WTC11 (cell line): ENCODE measurements at regions not wholly inside any gene's neighbourhood (a gene's known extent, or its start where the extent isn't known, plus 50 kb on each side); places are given as distances from the start of the nearest gene placed in this dataset.

Source experiments
- ATAC-seq: fragments of 200-7000 bp; cut with Tn5 transposase; 2 replicates; pipeline ENCODE4 v1.10.0; 2021; ENCODE audit warnings: mild to moderate bottlenecking, moderate library complexity
- CTCF ChIA-PET: fragments of 300-600 bp; sonication (Branson Sonifier 250); formaldehyde crosslinking; loops from one replicate; lab custom pipeline; 2021; ENCODE audit warnings: antibody characterized with exemption; lab: Charles Lee
- POLR2A ChIA-PET: fragments of 350-600 bp; sonication (Branson Sonifier 250); formaldehyde crosslinking; loops from one replicate; lab custom pipeline; 2021; ENCODE audit warnings: antibody characterized with exemption; lab: Charles Lee
- DNase-seq: peaks from one replicate; pipeline ENCODE4 v3.0.0; 2021; ENCODE audit warnings: low spot score
- H3K27ac Mint-ChIP-seq: 2 replicates; pipeline ENCODE4 v1.8.0; 2021; ENCODE audit warnings: mixed read lengths
- H3K27me3 Mint-ChIP-seq: 2 replicates; pipeline ENCODE4 v1.8.0; 2021; ENCODE audit warnings: low read depth, mild to moderate bottlenecking, moderate library complexity, mixed read lengths
- H3K36me3 Mint-ChIP-seq: 2 replicates; pipeline ENCODE4 v1.8.0; 2021; ENCODE audit warnings: mixed read lengths
- H3K4me1 Mint-ChIP-seq: 2 replicates; pipeline ENCODE4 v1.8.0; 2022; ENCODE audit warnings: mixed read lengths
- H3K4me3 Mint-ChIP-seq: 2 replicates; pipeline ENCODE4 v1.8.0; 2021; ENCODE audit warnings: mild to moderate bottlenecking, moderate library complexity, mixed read lengths
- H3K9me3 Mint-ChIP-seq: 2 replicates; pipeline ENCODE4 v1.8.0; 2021; ENCODE audit warnings: mixed read lengths
- ARID4B ChIP-seq: sonication (generic); formaldehyde crosslinking; IDR thresholded peaks from 2 replicates; pipeline ENCODE4 v1.8.0; 2023; ENCODE audit warnings: missing genetic modification reagents, mild to moderate bottlenecking, borderline replicate concordance
- EMX1 ChIP-seq: fragments of 250-450 bp; sonication (Bioruptor Pico); IDR thresholded peaks from 2 replicates; pipeline ENCODE4 v1.8.0; 2021; ENCODE audit warnings: mild to moderate bottlenecking
- FOXJ3 ChIP-seq: sonication (generic); formaldehyde crosslinking; IDR thresholded peaks from 2 replicates; pipeline ENCODE4 v1.9.0; 2021; ENCODE audit warnings: missing genetic modification reagents, mild to moderate bottlenecking, borderline replicate concordance
- FOXP4 ChIP-seq: sonication (generic); formaldehyde crosslinking; IDR thresholded peaks from 2 replicates; pipeline ENCODE4 v1.8.0; 2022; ENCODE audit warnings: mild to moderate bottlenecking, missing genetic modification reagents
- KAT7 ChIP-seq: sonication (generic); formaldehyde crosslinking; IDR thresholded peaks from 2 replicates; pipeline ENCODE4 v1.8.1; 2023; ENCODE audit warnings: missing genetic modification reagents, mild to moderate bottlenecking, borderline replicate concordance
- MAX ChIP-seq: sonication (generic); formaldehyde crosslinking; IDR thresholded peaks from 2 replicates; pipeline ENCODE4 v1.8.0; 2022; ENCODE audit warnings: mild to moderate bottlenecking, missing genetic modification reagents
- NFE2L1 ChIP-seq: sonication (generic); formaldehyde crosslinking; IDR thresholded peaks from 2 replicates; pipeline ENCODE4 v1.8.1; 2023; ENCODE audit warnings: missing genetic modification reagents
- PRRX2 ChIP-seq: fragments of 250-450 bp; sonication (Bioruptor Pico); IDR thresholded peaks from 2 replicates; pipeline ENCODE4 v1.8.0; 2021; ENCODE audit warnings: mild to moderate bottlenecking
- RELA ChIP-seq: sonication (generic); formaldehyde crosslinking; IDR thresholded peaks from 2 replicates; pipeline ENCODE4 v1.8.1; 2022; ENCODE audit warnings: missing genetic modification reagents, mild to moderate bottlenecking, borderline replicate concordance
- RORB ChIP-seq: fragments of 250-450 bp; sonication (Bioruptor Pico); IDR thresholded peaks from 2 replicates; pipeline ENCODE4 v1.9.0; 2021; ENCODE audit warnings: mild to moderate bottlenecking
- TEAD4 ChIP-seq: sonication (generic); formaldehyde crosslinking; IDR thresholded peaks from 2 replicates; pipeline ENCODE4 v1.8.0; 2022; ENCODE audit warnings: mild to moderate bottlenecking, missing genetic modification reagents
- TP53 ChIP-seq: sonication (generic); formaldehyde crosslinking; IDR thresholded peaks from 2 replicates; pipeline ENCODE4 v1.8.1; 2023; ENCODE audit warnings: mild to moderate bottlenecking, missing genetic modification reagents
- USF2 ChIP-seq: sonication (generic); formaldehyde crosslinking; IDR thresholded peaks from 2 replicates; pipeline ENCODE4 v1.8.1; 2023; ENCODE audit warnings: mild to moderate bottlenecking, missing genetic modification reagents, moderate library complexity
- ZBTB21 ChIP-seq: sonication (generic); formaldehyde crosslinking; IDR thresholded peaks from 2 replicates; pipeline ENCODE4 v1.8.1; 2023; ENCODE audit warnings: mild to moderate bottlenecking, missing genetic modification reagents, borderline replicate concordance
- ZNF121 ChIP-seq: sonication (generic); formaldehyde crosslinking; IDR thresholded peaks from 2 replicates; pipeline ENCODE4 v1.8.0; 2023; ENCODE audit warnings: missing genetic modification reagents
- ZNF138 ChIP-seq: sonication (generic); formaldehyde crosslinking; conservative IDR thresholded peaks from 2 replicates; pipeline ENCODE4 v1.8.1; 2022; ENCODE audit warnings: mild to moderate bottlenecking, moderate library complexity, missing genetic modification reagents
- ZNF219 ChIP-seq: sonication (generic); formaldehyde crosslinking; IDR thresholded peaks from 2 replicates; pipeline ENCODE4 v1.8.0; 2023; ENCODE audit warnings: missing genetic modification reagents, mild to moderate bottlenecking, borderline replicate concordance
- ZNF317 ChIP-seq: sonication (generic); formaldehyde crosslinking; IDR thresholded peaks from 2 replicates; pipeline ENCODE4 v1.8.1; 2023; ENCODE audit warnings: low read depth, mild to moderate bottlenecking, moderate library complexity, missing genetic modification reagents, borderline replicate concordance
- ZNF396 ChIP-seq: fragments of 250-450 bp; sonication (Bioruptor Pico); IDR thresholded peaks from 2 replicates; pipeline ENCODE4 v1.8.0; 2021; ENCODE audit warnings: mild to moderate bottlenecking, moderate library complexity, borderline replicate concordance
- ZNF416 ChIP-seq: fragments of 250-450 bp; sonication (Bioruptor Pico); IDR thresholded peaks from 2 replicates; pipeline ENCODE4 v1.9.0; 2021; ENCODE audit warnings: mild to moderate bottlenecking, inconsistent platforms
- ZNF423 ChIP-seq: fragments of 250-450 bp; sonication (Bioruptor Pico); IDR thresholded peaks from 2 replicates; pipeline ENCODE4 v2.1.2; 2022; ENCODE audit warnings: mild to moderate bottlenecking, moderate library complexity
- ZNF425 ChIP-seq: fragments of 250-450 bp; sonication (Bioruptor Pico); conservative IDR thresholded peaks from 2 replicates; pipeline ENCODE4 v1.9.0; 2021; ENCODE audit warnings: mild to moderate bottlenecking
- ZNF532 ChIP-seq: fragments of 250-450 bp; sonication (Bioruptor Pico); IDR thresholded peaks from 2 replicates; pipeline ENCODE4 v1.9.0; 2021; ENCODE audit warnings: mild to moderate bottlenecking, borderline replicate concordance

GRCh38 chr1:185474440-185475149 lies 157.6 kb upstream of the IVNS1ABP start:
- Mint-ChIP-seq H3K4me3 (no peak overlapping the region), H3K36me3 (no peaks in the 10 kb centered on the region), H3K9me3 (peaks cover 3% of the 10 kb centered on the region), H3K4me1 (peaks cover 5% of the 10 kb centered on the region; the same call in 1 of the 2 replicates), H3K27me3 (no peaks in the 10 kb centered on the region; the same call in 1 of the 2 replicates), H3K27ac (no peak overlapping the region)
- ChIA-PET POLR2A (no interaction called here), CTCF (no interaction called here)
- TF ChIP-seq ZNF416, result no peak
- no peak for TF ChIP-seq RORB (CRISPR knock-in tag)
- no peak for TF ChIP-seq FOXJ3 (CRISPR knock-in tag)
- TF ChIP-seq ZNF423, result no peak
- no peak for TF ChIP-seq ZNF396
- no peak for TF ChIP-seq ZNF219 (CRISPR knock-in tag)
- no peak for TF ChIP-seq ARID4B (CRISPR knock-in tag)
- TF ChIP-seq ZNF532 (CRISPR knock-in tag), result no peak
- TF ChIP-seq PRRX2 (CRISPR knock-in tag), result no peak
- TF ChIP-seq ZNF138 (CRISPR knock-in tag), result no peak
- no peak for TF ChIP-seq ZBTB21 (CRISPR knock-in tag)
- DNase-seq (no peak), ATAC-seq (no peak)

GRCh38 chr1:185473186-185473585 lies 156.1 kb upstream of the IVNS1ABP start:
- Mint-ChIP-seq H3K27me3 (no peaks in the 10 kb centered on the region; the same call in 1 of the 2 replicates), H3K4me3 (no peak overlapping the region), H3K27ac (no peak overlapping the region), H3K9me3 (no peaks in the 10 kb centered on the region), H3K36me3 (no peaks in the 10 kb centered on the region), H3K4me1 (peaks cover 6% of the 10 kb centered on the region; the same call in 1 of the 2 replicates)
- DNase-seq (no peak), ATAC-seq (no peak)
- CTCF ChIA-PET, result no interaction called here
- POLR2A ChIA-PET, result no interaction called here
- TF ChIP-seq MAX (no peak), ZNF425 (CRISPR knock-in tag) (no peak), EMX1 (CRISPR knock-in tag) (no peak), TP53 (CRISPR knock-in tag) (no peak), ZNF121 (no peak), ZNF317 (CRISPR knock-in tag) (no peak), NFE2L1 (CRISPR knock-in tag) (no peak), RELA (no peak), TEAD4 (no peak), USF2 (CRISPR knock-in tag) (no peak), KAT7 (CRISPR knock-in tag) (no peak), FOXP4 (CRISPR knock-in tag) (no peak)
